AG04449 (cell line): ENCODE measurements at regions not wholly inside any gene's neighbourhood (a gene's known extent, or its start where the extent isn't known, plus 50 kb on each side); places are given as distances from the start of the nearest gene placed in this dataset.
"Not testable (repeated sequence)": the region's sequence is repeated elsewhere in the genome, so short reads cannot be mapped to it uniquely, and the experiment has no call there.

ENCODE experiments used
- CTCF ChIA-PET: fragments of 350-600 bp; formaldehyde crosslinking; extraction: SDS; loops from one replicate; lab custom pipeline; 2021; ENCODE audit warnings: antibody characterized with exemption; lab: Yijun Ruan, JAX
- POLR2A ChIA-PET: fragments of 400-600, 350-600 bp; formaldehyde crosslinking; extraction: SDS; loops from one replicate; lab custom pipeline; 2020; ENCODE audit warnings: antibody characterized with exemption, inconsistent platforms; lab: Yijun Ruan, JAX
- DNase-seq: peaks from one replicate; pipeline ENCODE4 v3.0.0-alpha.2; 2010; ENCODE audit warnings: low read depth, low spot score
- H3K4me3 ChIP-seq: 2 replicates; pipeline ENCODE4 v1.5.1; 2011; ENCODE audit warnings: low read depth, mild to moderate bottlenecking, control low read depth, low read length
- CTCF ChIP-seq: IDR thresholded peaks from one replicate; pipeline ENCODE4 v1.5.1; 2011; ENCODE audit warnings: mild to moderate bottlenecking, moderate library complexity, low read length, control low read depth, inconsistent platforms; ENCODE audit not compliant: insufficient read depth; ENCODE audit errors: missing control alignments

GRCh38 chr3:8164145-8164544 is 337.5 kb upstream of the LMCD1 start:
- POLR2A ChIA-PET: no interaction called here
- TF ChIP-seq CTCF: no peak
- H3K4me3 ChIP-seq: no peak overlapping the region
- no peak for DNase-seq
- CTCF ChIA-PET: no interaction called here

GRCh38 chr3:8166014-8166413 is 335.6 kb upstream of the LMCD1 start:
- DNase-seq: no peak
- TF ChIP-seq CTCF: no peak
- no peak overlapping the region for H3K4me3 ChIP-seq
- ChIA-PET CTCF (no interaction called here), POLR2A (no interaction called here)

- ChIA-PET POLR2A (interaction anchor here (0.5 kb wide), 1 partner anchor 250 kb away, joined by 3 read pairs; no protein-coding TSS in a partner anchor), CTCF (no interaction called here)
- no peak for TF ChIP-seq CTCF
- no peak overlapping the region for H3K4me3 ChIP-seq
- no peak for DNase-seq
These were observed 330.6 kb upstream of the LMCD1 start for GRCh38 chr3:8170971-8171508.

GRCh38 chr3:8173892-8174291 is 327.7 kb upstream of the LMCD1 start:
- ChIA-PET CTCF (no interaction called here), POLR2A (no interaction called here)
- DNase-seq: no peak
- TF ChIP-seq CTCF: no peak
- no peak overlapping the region for H3K4me3 ChIP-seq

GRCh38 chr3:8176759-8177483 is 324.7 kb upstream of the LMCD1 start:
- CTCF ChIA-PET, DNase-seq, POLR2A ChIA-PET, H3K4me3 ChIP-seq: not testable (repeated sequence)

GRCh38 chr3:8178516-8178915 is 323.1 kb upstream of the LMCD1 start:
- DNase-seq, CTCF ChIA-PET, H3K4me3 ChIP-seq, POLR2A ChIA-PET: not testable (repeated sequence)

GRCh38 chr3:8182904-8183303 is 318.7 kb upstream of the LMCD1 start:
- no peak overlapping the region for H3K4me3 ChIP-seq
- no peak for DNase-seq
- TF ChIP-seq CTCF: no peak
- ChIA-PET POLR2A (no interaction called here), CTCF (interaction anchor here (0.7 kb wide), 1 partner anchor 57 kb away, joined by 3 read pairs; no protein-coding TSS in a partner anchor)
